Iris pigment epithelial cell (primary cell): ENCODE measurements at regions not wholly inside any gene's neighbourhood (a gene's known extent, or its start where the extent isn't known, plus 50 kb on each side); places are given as distances from the start of the nearest gene placed in this dataset.

ENCODE experiments used
- DNase-seq: peaks from one replicate; pipeline ENCODE4 v3.0.0-alpha.2; 2011; ENCODE audit warnings: low read depth

GRCh38 chr1:88219521-88219920, 464.6 kb upstream of the PKN2 start:
- no peak for DNase-seq

GRCh38 chr1:88221411-88221810, 462.7 kb upstream of the PKN2 start:
- no peak for DNase-seq

- DNase-seq = no peak
Observed at GRCh38 chr1:88224906-88225305, 459.2 kb upstream of the PKN2 start.

- no peak for DNase-seq
Observed at GRCh38 chr1:88228114-88228513, 456.0 kb upstream of the PKN2 start.

- no peak for DNase-seq
Observed at GRCh38 chr1:88230126-88230525, 453.9 kb upstream of the PKN2 start.

DNA sequence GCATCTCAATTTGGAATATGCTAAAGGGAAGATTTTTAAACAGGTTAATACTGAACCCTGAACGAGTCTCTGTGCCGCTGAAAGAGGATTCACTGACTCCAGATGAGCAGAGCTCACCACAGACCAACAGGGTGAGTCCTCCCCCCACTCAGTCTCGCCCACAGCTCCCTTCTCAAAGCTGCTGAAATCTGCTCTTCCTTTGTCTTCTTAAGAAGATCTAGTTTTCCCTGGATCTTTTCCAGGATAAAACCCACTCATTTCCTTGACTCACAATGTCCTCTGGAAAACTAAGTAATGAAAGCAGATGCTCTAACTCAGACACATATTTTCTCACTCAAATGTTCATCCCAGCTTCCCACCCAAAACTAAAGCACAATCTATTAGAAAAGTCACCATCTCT, 447.0 kb upstream of the PKN2 start:
- peak; percentile 6 for DNase-seq

- no peak for DNase-seq
Observed at GRCh38 chr1:88239205-88239604, 444.9 kb upstream of the PKN2 start.

- DNase-seq = no peak
Observed at GRCh38 chr1:88247666-88248065, 436.4 kb upstream of the PKN2 start.

DNA sequence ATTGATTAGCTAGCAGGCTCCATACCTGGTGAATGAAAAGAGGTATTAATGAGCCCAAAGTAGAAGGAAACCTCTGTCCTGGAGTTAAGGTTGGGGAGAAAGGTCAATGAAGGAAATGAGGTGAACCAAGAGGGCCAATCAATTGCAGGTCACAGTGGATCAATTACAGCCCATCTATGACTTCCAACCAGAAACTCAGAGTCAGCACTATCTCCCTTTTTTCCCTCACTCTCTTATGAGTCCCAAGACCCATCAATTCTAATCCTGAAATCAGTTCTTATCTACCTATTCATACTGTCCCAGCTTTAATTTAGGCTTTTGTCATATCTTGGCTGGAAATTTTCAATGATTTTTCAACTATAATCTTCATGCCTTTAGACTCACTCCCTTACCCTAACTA, 433.2 kb upstream of the PKN2 start:
- no peak for DNase-seq

- no peak for DNase-seq
Observed at GRCh38 chr1:88252745-88253144, 431.3 kb upstream of the PKN2 start.

DNA sequence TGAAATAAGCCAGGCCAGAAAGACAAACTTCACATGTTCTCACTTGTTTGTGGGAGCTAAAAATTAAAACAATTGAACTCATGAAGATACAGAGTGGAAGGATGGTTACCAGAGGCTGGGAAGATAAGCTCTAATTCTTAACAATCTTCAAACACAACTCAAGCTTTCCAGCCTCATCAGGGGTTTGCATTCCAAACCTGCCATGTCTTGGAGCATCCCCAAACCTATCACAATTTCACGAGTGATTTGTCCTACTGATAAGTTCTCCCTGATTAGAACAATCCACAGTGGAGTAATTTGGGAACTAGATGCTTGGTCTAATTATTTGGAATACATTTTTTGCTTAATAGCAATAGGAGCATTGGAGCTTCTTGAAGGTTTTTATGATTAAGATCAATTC, 418.5 kb upstream of the PKN2 start:
- no peak for DNase-seq

DNA sequence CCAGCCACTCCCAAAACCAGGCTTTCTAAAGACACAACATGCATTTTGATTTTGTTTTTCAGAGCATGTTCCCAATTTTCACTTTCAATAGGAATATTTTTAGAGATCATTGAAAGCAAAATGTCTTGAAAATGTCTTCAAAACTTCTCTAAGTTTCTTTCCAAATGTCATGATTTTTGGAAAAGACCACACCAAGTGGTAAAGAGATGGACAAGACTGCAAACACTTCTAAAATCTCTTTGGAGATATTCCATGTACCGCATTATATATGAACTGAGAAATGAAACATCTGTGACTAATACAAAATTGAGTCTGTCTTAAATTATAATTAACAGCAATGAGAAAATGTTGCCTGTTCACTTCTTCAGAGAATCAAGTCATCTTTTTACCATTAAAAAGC, 418.0 kb upstream of the PKN2 start:
- DNase-seq = no peak

DNA sequence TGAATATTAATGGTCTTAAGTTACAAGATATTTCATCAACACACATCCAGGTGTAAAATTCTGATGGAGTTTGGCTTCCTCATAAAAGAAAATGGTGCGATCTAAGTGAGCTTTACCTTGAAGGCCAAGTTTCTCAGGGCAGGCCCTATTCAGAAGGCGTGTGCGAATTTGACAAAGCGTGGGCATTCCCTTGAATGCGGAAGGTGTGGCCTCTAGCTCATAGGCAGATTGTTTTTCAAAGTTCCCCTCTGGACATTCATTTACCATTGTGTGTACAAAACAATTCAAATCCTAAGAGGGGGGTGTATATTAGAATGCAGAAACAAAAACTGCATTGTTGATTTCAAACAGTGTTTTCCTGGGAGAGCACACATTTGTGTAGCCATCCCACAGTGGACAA, 411.9 kb upstream of the PKN2 start:
- no peak for DNase-seq

DNA sequence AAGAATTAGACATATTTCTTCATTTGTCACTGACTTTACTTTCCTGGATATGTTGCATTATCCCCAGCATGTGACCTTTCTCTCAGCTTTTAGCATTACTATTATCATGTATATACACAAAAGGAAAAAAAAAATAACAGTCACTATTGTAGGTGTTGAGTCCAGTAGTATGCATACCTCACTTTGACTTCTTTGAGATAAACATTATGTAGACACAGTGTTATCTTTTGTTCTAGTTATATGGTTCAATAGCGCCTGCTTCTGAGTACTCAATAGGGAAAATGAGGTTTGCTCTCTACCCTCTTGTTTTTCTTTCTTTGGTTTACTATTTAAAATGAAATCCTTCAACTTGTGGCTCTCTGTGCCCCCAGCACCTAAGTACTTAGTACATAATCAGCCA, 409.6 kb upstream of the PKN2 start:
- no peak for DNase-seq

DNA sequence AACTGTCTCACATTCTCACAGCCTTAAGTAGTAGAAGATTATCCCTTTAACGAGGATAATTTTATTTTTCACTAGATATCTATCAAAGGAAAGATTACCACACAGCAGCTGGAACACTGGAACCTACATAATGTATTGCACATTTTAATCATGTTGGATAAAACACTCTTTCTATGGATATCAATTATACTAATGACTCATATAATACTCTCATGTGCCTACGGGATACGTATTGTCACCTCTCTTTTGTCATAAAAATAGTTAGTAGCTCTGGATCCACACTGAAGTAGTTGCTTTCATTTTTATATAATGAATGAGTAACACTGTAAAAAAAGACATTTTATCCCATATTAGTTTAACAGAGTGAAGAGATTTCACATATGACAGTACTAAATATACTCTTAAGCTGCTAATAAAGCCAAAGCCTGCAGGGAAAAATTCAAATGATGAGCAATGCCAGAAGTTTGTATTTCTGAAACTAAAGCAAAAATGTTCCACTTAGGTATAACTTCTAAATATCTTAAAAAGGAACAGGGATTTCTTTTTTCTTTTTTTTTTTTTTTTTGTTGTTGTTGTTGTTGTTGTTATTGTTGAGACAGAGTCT, 408.7 kb upstream of the PKN2 start:
- DNase-seq = no peak

GRCh38 chr1:88276163-88276562, 407.9 kb upstream of the PKN2 start:
- DNase-seq = peak; percentile 47

- DNase-seq = no peak
Observed at GRCh38 chr1:88284066-88284465, 400.0 kb upstream of the PKN2 start.

GRCh38 chr1:88284666-88285366, 399.3 kb upstream of the PKN2 start:
- DNase-seq = no peak

DNA sequence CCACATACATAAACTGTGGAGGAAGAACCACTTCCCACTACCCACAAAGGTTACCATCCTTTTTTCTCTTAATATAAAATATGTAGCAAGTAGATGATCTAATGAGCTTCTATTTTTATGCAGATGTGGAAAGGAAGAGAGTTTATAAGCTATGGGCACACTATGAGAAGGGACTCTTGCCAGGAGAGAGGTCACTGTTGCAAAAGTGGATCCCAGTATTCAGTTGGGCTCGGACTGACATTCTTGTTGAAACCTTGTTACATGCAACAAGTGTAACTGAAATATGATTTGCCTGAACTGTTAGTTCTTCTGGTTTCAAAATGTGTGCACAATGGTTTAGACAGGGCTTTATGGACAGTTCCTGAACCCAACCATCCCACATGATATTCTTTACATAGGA, 397.4 kb upstream of the PKN2 start:
- DNase-seq = no peak

DNA sequence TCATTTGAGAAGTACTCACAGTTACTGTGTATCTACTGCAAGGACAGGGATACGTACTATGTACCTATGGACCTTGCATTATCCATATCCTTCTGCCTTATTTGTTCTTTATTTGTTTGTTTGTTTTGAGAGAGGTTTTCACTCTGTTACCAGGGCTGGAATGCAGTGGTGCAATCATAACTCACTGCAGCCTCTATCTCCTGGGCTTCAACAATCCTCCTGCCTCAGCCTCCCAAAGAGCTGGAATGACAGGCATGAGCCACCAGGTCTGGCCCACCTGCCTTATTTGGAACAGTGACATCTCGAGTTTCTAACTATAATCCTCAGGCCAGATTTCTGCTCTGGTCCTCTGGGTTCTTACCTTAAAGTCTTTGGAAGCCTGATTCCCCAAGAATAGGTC, 395.5 kb upstream of the PKN2 start:
- DNase-seq = no peak

GRCh38 chr1:88289401-88290102, 394.5 kb upstream of the PKN2 start:
- no peak for DNase-seq

GRCh38 chr1:88291611-88292354, 392.3 kb upstream of the PKN2 start:
- no peak for DNase-seq

- no peak for DNase-seq
Observed at GRCh38 chr1:88293691-88294190, 390.3 kb upstream of the PKN2 start.
